ENCODE measurements at regions not wholly inside any gene's neighbourhood (a gene's known extent, or its start where the extent isn't known, plus 50 kb on each side); places are given as distances from the start of the nearest gene placed in this dataset.

DNA sequence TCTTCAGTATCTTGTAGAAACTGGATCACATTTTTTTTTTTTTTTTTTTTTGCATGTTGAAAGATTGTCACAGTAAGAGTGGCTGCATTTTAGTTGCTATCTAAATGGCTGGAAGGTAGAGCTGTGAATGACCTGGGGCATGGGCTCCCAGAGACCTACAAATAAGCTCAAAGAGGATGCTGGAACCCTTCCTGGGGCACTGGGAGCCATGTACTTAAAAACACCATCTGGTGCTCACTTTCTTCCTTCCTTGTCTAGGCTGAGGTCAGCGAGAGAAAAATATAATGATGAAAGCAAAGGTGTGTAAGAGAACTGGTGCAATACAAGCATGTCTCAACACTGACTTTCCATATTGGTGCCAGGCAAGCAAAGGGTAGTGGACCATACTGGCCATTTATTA lies 323.9 kb downstream of the SV2B start:
- Histone ChIP-seq H3K9ac (ENCODE audit: extremely low read depth, low read length, poor library complexity, severe bottlenecking) (no peak overlapping the region), H3K4me3 (ENCODE audit: low read length) (no peak overlapping the region), H3K27me3 (ENCODE audit: control insufficient read depth, insufficient read depth, low read length, poor library complexity, severe bottlenecking) (no peaks in the 10 kb centered on the region), H3K36me3 (ENCODE audit: control insufficient read depth, insufficient read depth, low read length) (no peaks in the 10 kb centered on the region), H3K4me1 (ENCODE audit: control insufficient read depth, insufficient read depth, low read length) (no peaks in the 10 kb centered on the region), H3K27ac (ENCODE audit: low read depth, low read length) (no peak overlapping the region), H3K9me3 (ENCODE audit: control insufficient read depth, low read length) (no peaks in the 10 kb centered on the region)
- Mint-ChIP-seq H3K4me3 (no peak overlapping the region), H3K27me3 (ENCODE audit: insufficient read depth) (peaks cover 3% of the 10 kb centered on the region), H3K4me1 (peaks cover 10% of the 10 kb centered on the region), H3K27ac (no peak overlapping the region), H3K36me3 (ENCODE audit: low read depth) (no peaks in the 10 kb centered on the region), H3K9me3 (no peaks in the 10 kb centered on the region)
- TF ChIP-seq CTCF (conservative IDR thresholded peaks at IDR 0.05), result no peak
- WGBS, 2 experiments (ENCODE audit: insufficient coverage in 1 of 2, insufficient read length in 1 of 2), result 86% methylated on average over 1 of the region's 1 CpG; no CpG with 5 or more reads in 1 of the 2 experiments
- no peak for DNase-seq

GRCh38 chr15:91426412-91426811 lies 326.4 kb downstream of the SV2B start:
- WGBS, 2 experiments (ENCODE audit: insufficient coverage in 1 of 2, insufficient read length in 1 of 2), result 95 to 100% methylated on average over 3 of the region's 4 CpGs
- Histone ChIP-seq H3K36me3 (ENCODE audit: control insufficient read depth, insufficient read depth, low read length) (no peaks in the 10 kb centered on the region), H3K4me1 (ENCODE audit: control insufficient read depth, insufficient read depth, low read length) (no peaks in the 10 kb centered on the region), H3K4me3 (ENCODE audit: low read length) (no peak overlapping the region), H3K27ac (ENCODE audit: low read depth, low read length) (no peak overlapping the region), H3K9ac (ENCODE audit: extremely low read depth, low read length, poor library complexity, severe bottlenecking) (no peak overlapping the region), H3K27me3 (ENCODE audit: control insufficient read depth, insufficient read depth, low read length, poor library complexity, severe bottlenecking) (no peaks in the 10 kb centered on the region), H3K9me3 (ENCODE audit: control insufficient read depth, low read length) (no peaks in the 10 kb centered on the region)
- H3K9me3 Mint-ChIP-seq, result no peaks in the 10 kb centered on the region
- peaks cover 5% of the 10 kb centered on the region for H3K27me3 Mint-ChIP-seq (ENCODE audit: insufficient read depth)
- H3K36me3 Mint-ChIP-seq (ENCODE audit: low read depth), result no peaks in the 10 kb centered on the region
- no peak overlapping the region for H3K27ac Mint-ChIP-seq
- DNase-seq, result no peak
- peaks cover 10% of the 10 kb centered on the region for H3K4me1 Mint-ChIP-seq
- H3K4me3 Mint-ChIP-seq, result no peak overlapping the region
- no peak for TF ChIP-seq CTCF (conservative IDR thresholded peaks at IDR 0.05)

DNA sequence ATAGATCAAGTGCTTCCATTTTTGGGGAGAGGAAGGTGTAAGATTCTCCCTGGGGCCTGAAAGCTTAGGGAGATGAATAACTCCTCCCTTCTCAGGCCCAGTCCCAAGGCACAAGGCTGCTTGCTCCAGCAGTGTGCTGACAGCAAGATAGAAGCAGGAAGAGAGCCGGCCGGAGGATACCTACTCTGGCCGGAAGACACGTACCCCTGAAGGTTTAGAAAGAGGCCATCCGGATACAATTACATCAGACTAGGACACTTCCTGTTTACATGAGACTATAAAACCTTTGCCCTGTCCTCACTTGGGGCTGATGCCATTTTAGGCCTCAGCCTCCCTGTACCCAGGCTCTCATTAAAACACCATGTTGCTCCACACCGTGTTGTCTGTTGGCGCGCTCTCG lies 329.9 kb downstream of the SV2B start:
- no peaks in the 10 kb centered on the region for H3K36me3 ChIP-seq (ENCODE audit: control insufficient read depth, insufficient read depth, low read length)
- TF ChIP-seq CTCF (conservative IDR thresholded peaks at IDR 0.05), result no peak
- no peak overlapping the region for H3K9ac ChIP-seq (ENCODE audit: extremely low read depth, low read length, poor library complexity, severe bottlenecking)
- no peak overlapping the region for H3K27ac Mint-ChIP-seq
- H3K4me1 ChIP-seq (ENCODE audit: control insufficient read depth, insufficient read depth, low read length), result no peaks in the 10 kb centered on the region
- H3K27me3 Mint-ChIP-seq (ENCODE audit: insufficient read depth), result peaks cover 5% of the 10 kb centered on the region
- no peak overlapping the region for H3K4me3 Mint-ChIP-seq
- no peaks in the 10 kb centered on the region for H3K9me3 Mint-ChIP-seq
- H3K27ac ChIP-seq (ENCODE audit: low read depth, low read length), result no peak overlapping the region
- 94 to 97% methylated on average over 5 to 9 of the region's 9 CpGs for WGBS, 2 experiments (ENCODE audit: insufficient coverage in 1 of 2, insufficient read length in 1 of 2)
- H3K9me3 ChIP-seq (ENCODE audit: control insufficient read depth, low read length), result no peaks in the 10 kb centered on the region
- H3K36me3 Mint-ChIP-seq (ENCODE audit: low read depth), result no peaks in the 10 kb centered on the region
- DNase-seq, result no peak
- no peaks in the 10 kb centered on the region for H3K4me1 Mint-ChIP-seq
- no peak overlapping the region for H3K4me3 ChIP-seq (ENCODE audit: low read length)
- no peaks in the 10 kb centered on the region for H3K27me3 ChIP-seq (ENCODE audit: control insufficient read depth, insufficient read depth, low read length, poor library complexity, severe bottlenecking)
